Hippocampal formation (tissue), 2 donors: ENCODE measurements at regions not wholly inside any gene's neighbourhood (a gene's known extent, or its start where the extent isn't known, plus 50 kb on each side); places are given as distances from the start of the nearest gene placed in this dataset.
"Not testable (repeated sequence)": the region's sequence is repeated elsewhere in the genome, so short reads cannot be mapped to it uniquely, and the experiment has no call there.

ENCODE experiments used
- DNase-seq, 2 donors: peaks; one replicate each; lab custom pipeline; 2025; lab: John Stamatoyannopoulos, UW

DNA sequence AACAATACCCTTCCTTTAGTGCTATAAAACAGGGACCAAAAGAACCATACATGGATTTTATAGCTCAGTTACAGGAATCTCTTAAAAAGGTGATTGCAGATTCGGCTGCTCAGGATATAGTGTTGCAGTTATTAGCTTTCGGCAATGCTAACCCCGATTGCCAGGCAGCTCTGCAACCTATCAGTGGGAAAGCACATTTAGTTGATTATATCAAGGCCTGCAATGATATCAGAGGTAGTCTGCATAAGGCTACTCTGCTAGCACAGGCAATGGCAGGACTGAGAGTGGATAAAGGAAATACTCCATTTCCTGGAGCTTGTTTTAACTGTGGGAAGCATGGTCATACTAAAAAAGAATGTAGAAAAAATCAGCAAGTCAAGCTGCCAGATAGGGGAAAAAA, 327.7 kb downstream of the REEP3 start:
- not testable (repeated sequence) for DNase-seq

GRCh38 chr10:63862860-63863259, 341.7 kb downstream of the REEP3 start:
- DNase-seq, result no peak

- DNase-seq, result no peak
Measured at GRCh38 chr10:63865210-63865609, 344.0 kb downstream of the REEP3 start.

DNA sequence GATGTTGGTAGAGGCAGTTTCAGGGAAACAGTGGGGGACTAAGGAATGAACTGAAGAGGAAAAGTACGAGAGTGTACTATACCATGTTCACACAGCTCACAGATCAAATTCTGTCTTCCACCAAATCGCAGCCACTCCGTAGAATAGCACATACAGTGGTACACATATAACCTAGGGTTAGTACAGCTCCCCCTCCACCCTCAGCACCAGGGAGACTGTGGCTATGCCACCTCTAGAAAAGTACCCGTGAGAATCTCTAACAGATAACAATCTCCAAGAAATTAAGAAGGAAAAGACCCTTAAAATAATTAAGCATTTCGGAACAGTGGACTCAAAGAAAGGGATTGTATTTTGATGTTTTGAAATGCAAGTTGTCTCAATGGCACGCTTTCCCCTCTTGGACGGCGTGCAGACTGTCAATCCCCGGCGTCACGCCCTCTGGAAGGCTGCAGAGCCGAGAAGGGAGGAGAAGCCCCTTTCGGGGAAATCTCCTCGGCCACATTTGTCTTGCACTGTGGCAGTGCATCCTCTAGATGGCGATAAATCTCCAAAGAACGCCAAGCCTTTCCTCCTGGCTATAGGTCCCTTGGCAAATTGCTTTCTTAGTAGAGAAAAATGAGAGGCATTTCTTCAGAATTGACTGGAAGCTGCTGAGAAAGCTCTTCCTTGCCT, 345.0 kb downstream of the REEP3 start:
- DNase-seq, result peak; percentile 43 to 53

DNA sequence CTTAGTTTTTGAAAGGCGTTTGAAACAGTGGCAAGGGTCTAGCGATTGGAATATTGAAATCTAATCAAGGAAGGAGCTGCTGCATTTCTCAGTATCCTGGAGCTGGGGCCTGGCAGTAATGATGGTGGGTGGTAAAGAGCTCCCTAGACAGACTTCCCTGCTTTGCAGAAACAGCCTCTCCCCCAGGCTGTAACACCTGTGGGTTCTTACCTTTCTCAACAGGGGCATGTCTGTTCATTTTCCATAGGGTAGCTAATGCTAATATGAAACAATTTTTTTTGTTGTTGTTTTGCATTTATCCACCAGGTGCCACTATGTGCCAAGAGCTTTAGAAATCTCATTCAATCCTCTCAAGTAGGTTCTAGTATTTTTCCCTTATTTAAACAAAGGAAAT, 345.5 kb downstream of the REEP3 start:
- no peak for DNase-seq

GRCh38 chr10:63878428-63878827, 357.2 kb downstream of the REEP3 start:
- no peak for DNase-seq

DNA sequence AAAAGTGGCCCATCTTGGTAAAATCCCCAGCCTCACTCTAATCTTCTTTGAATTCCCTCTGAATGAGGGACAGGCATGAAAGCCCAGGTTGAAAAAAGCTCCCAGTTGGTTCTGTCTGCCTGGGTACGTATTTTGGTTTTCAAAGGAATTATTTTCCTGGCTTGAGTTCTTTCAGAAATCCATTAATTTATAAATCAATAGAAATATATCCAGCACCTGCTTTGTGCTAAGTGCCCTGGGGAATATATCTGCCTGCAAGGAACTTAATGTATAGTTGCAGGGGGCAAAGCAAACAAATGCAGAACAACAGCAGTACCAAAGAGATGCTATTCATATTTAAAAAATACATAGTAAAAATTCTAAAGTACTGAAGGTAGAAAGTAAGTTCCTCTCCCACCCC, 362.7 kb downstream of the REEP3 start:
- DNase-seq, result no peak

- DNase-seq, result no peak
Measured at GRCh38 chr10:63884426-63884825, 363.2 kb downstream of the REEP3 start.

DNA sequence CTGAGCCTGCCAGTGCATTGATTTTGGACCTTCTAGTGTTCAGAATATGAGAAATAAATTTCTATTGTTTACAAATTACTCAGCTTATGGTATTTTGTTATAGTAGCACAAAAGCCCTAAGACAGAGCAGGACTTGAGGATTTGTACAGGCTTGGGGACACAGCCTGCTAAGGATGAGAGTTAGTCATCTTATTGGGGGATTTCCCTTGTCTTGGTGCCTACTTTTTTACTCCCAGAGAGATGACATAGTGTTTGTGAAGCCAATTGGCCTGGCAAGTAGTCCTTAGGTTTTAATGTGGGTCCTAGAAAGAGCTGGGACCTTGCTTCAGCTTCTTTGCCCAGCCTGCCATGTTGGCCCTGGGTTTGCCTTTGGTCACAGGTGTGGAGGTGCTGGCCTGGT, 364.0 kb downstream of the REEP3 start:
- no peak for DNase-seq

- no peak for DNase-seq
Measured at GRCh38 chr10:63886281-63887022, 365.3 kb downstream of the REEP3 start.

GRCh38 chr10:63887023-63887589, 365.9 kb downstream of the REEP3 start:
- DNase-seq, result no peak

DNA sequence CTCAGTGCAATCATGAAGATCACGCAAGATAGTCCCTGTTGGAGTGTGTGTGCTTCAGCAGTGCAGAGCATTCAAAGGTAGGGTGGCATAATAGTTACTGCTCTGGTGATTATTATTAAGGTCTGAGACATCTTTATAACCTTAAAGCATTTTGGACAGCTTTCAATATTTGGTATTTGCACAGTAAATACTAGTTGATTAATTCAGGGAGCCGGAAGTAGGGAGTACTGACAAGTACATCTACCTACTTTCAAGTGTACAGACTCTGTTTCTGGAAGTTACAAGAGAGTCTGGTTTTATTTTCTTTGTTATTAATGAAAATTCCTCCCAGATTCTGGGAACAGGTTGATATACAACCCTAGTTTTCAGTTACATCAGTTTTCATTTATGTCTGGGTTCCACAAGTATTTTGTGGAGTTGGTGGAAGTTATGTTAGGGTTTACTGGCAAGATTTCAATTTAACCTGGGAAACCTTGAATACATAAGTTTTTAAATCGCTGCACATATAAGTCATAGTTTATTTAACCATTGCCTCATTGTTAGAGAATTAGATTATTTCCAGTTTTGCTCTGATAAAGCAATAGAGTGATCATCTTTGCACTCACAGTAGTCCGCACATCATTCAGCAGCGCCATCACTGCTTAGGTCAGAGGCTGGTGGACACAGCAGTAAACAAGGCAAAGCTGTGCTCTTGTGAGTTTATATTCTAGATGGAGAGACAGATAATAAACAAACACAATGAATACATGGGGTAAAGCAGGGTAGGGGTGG, 366.6 kb downstream of the REEP3 start:
- no peak for DNase-seq

DNA sequence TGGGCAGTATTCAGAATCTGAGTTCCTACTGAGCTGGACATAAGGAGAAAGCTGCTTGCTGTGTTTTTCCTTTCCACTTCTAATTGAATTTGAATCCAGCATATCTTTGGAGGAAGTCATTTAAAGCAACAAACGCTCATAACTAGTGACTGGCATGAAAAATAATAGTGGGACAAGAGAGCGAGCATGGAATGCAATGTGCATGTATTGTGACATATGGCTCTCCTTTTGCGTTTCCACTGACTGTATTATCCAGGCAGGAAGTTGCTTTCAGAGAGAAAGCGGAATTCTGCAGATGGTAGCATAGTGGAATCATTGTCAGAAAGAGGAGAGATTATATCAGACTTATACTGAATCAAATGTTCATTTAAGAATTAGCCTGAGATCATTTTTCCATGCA, 368.6 kb downstream of the REEP3 start:
- no peak for DNase-seq

DNA sequence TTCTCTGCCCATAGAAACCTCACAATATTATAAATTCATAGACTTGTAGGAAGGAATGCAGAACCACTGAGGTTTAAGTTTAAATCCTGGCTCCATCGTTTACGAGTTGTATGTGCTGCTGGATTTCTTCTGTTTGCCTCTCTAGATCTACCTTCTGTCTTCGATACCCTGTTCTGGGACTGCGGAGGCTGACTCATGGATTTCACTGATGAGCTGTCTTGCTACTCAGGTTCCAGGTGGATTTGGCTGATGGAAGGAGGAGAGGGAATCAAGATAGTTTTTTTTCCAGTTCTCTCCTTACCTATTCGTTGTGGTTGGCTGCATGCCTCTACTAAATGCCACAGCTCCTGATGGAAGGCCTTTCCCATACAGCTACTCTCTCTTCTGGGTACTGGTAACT, 375.8 kb downstream of the REEP3 start:
- no peak for DNase-seq

DNA sequence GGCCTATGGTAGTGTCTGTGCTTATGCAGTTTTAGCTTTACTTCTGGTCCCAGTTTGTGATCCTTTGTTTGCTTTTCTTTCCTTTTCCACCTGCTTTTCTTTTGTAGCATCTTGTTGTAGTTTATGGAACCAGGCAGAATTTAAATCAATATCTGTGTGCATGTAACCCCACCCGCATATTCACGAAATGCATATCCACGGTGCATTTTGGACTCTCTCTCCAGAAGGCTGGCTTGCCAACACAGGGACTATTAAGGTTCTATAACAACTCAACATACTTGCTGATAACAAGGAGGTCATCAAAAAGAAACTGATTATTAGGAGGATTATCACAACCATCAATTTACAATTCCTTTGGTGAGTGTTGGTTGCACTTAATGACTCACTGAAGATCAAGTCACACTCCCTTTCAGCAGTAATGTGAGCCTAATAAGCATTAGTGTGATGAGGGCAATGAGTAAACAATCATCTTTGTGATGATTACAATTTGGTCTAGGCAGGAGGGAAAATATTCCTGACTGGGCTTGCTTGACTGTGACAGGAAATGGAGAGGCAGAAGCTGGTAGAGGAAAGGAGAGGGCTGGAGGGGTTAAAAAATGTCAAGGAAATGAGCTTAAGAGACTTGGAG, 378.6 kb downstream of the REEP3 start:
- no peak for DNase-seq

- no peak for DNase-seq
Measured at GRCh38 chr10:63901228-63901627, 380.0 kb downstream of the REEP3 start.

GRCh38 chr10:63901881-63902280, 380.7 kb downstream of the REEP3 start:
- DNase-seq, result no peak

- DNase-seq, result no peak
Measured at GRCh38 chr10:63910806-63911205, 389.6 kb downstream of the REEP3 start.

DNA sequence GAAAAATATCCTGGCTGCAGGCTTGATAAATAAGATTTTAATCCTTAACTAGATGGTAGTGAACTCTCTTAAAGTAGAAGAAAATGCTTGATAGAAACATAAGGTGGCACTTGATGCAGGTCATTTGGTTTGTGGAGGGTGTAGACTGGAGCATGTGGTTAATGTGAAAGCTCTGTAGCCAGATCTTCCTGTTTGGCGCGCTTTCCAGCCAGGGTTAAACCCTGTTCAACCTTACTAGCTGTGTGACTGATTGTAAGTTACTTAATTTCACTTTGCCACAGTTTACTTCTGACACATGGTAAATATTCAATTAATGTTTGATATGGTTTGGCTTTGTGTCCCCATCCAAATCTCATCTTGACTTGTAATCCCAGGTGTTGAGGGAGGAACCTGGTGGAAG, 394.0 kb downstream of the REEP3 start:
- DNase-seq, result no peak

GRCh38 chr10:63917363-63917762, 396.2 kb downstream of the REEP3 start:
- DNase-seq, result no peak

- DNase-seq, result no peak
Measured at GRCh38 chr10:63919575-63920279, 398.5 kb downstream of the REEP3 start.

DNA sequence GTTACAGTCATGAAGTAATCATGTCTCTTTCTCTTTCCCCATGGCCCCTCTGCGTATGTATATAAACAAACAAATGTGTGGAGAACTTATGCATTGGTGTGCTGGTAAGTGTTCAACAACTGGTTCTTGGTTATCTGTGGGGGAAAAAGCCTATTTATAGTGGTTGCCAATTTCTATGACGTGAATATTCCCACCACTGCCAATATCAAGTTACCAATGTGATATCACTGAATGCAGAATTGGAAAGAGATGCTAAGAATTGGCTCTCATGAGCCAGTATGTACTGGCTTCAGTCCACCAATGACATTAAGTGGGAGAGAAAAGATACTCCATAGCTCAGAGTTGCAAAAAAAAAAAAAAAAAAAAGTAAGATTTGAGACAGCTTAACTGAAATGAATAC, 399.7 kb downstream of the REEP3 start:
- DNase-seq, result no peak
